H1 (cell line): ENCODE measurements at regions not wholly inside any gene's neighbourhood (a gene's known extent, or its start where the extent isn't known, plus 50 kb on each side); places are given as distances from the start of the nearest gene placed in this dataset.

Source experiments
- CEBPB ChIP-seq: IDR thresholded peaks from 2 replicates; pipeline ENCODE4 v1.6.1; 2012; ENCODE audit warnings: low read depth, low read length
- NANOG ChIP-seq: IDR thresholded peaks from 2 replicates; pipeline ENCODE4 v1.6.1; 2011; ENCODE audit warnings: low read length, low read depth, mild to moderate bottlenecking, inconsistent platforms; ENCODE audit not compliant: insufficient read depth, poor library complexity, severe bottlenecking
- RAD21 ChIP-seq, 2 experiments: IDR thresholded peaks in 1 of 2; conservative IDR thresholded peaks in 1 of 2; 2 replicates each; pipeline ENCODE4 v1.6.1; 2011; ENCODE audit warnings: low read depth in 2 of 2, low read length in 2 of 2, improper control_type of control experiment in 1 of 2, inconsistent platforms in 1 of 2, mild to moderate bottlenecking in 1 of 2, moderate library complexity in 1 of 2
- RBBP5 ChIP-seq: IDR thresholded peaks from 2 replicates; pipeline ENCODE4 v1.7.1; 2012; ENCODE audit warnings: low read depth, mild to moderate bottlenecking, inconsistent platforms, low read length, moderate library complexity, borderline replicate concordance
- RNF2 ChIP-seq: fragments of 200-900, 300-1000 bp; sonication (generic); IDR thresholded peaks from 2 replicates; pipeline ENCODE4 v1.7.1; 2016; ENCODE audit warnings: borderline replicate concordance, low read depth, mild to moderate bottlenecking, antibody characterized with exemption, low read length; ENCODE audit not compliant: poor library complexity, severe bottlenecking; ENCODE audit errors: missing control alignments
- SRF ChIP-seq: IDR thresholded peaks from 2 replicates; pipeline ENCODE4 v1.6.1; 2011; ENCODE audit warnings: mild to moderate bottlenecking, low read depth, low read length, moderate library complexity
- TF ChIP-seq, protein P1 (sequence below): IDR thresholded peaks from 2 replicates; pipeline ENCODE4 v1.6.1; 2011; ENCODE audit warnings: low read length, improper control_type of control experiment
- TF ChIP-seq, protein P2 (sequence below): IDR thresholded peaks from 2 replicates; pipeline ENCODE4 v1.6.1; 2012; ENCODE audit warnings: inconsistent platforms

DNA sequence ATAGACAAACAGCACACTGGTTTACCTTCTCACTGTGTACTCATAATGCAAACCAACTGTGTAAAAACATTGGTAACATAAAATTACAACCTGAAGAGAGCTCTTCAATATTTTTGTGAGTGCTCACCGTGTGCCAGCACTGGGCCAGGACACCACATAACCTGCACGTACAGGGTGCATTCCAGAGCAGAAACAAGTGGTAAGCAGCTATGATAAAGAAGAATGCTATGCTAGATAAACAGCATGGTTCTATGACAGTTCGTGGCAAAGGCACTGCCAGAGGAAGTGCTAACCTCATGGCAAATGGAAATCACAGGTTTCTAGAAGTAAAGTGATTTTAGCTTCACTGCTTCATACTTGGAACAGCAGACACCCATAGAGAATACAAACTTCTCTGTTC is 343.5 kb downstream of the MTX2 start (continued):
- no peak for TF ChIP-seq NANOG
- no peak for TF ChIP-seq CEBPB
- TF ChIP-seq RNF2, result no peak
- no peak for TF ChIP-seq RAD21 (IDR thresholded peaks at IDR 0.05 in 1 of 2, conservative IDR thresholded peaks at IDR 0.05 in 1 of 2; ENCODE audit: low read depth in 2 of 2, low read length in 2 of 2)
- no peak for TF ChIP-seq SRF
- TF ChIP-seq, protein P1, sequence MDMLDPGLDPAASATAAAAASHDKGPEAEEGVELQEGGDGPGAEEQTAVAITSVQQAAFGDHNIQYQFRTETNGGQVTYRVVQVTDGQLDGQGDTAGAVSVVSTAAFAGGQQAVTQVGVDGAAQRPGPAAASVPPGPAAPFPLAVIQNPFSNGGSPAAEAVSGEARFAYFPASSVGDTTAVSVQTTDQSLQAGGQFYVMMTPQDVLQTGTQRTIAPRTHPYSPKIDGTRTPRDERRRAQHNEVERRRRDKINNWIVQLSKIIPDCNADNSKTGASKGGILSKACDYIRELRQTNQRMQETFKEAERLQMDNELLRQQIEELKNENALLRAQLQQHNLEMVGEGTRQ, result no peak
- TF ChIP-seq RBBP5, result no peak
- TF ChIP-seq, protein P2, sequence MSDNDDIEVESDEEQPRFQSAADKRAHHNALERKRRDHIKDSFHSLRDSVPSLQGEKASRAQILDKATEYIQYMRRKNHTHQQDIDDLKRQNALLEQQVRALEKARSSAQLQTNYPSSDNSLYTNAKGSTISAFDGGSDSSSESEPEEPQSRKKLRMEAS, result no peak
